Keratinocyte (primary cell): ENCODE measurements at regions not wholly inside any gene's neighbourhood (a gene's known extent, or its start where the extent isn't known, plus 50 kb on each side); places are given as distances from the start of the nearest gene placed in this dataset.

ENCODE experiments used
- DNase-seq: peaks from one replicate; pipeline ENCODE4 v3.0.0-alpha.2; 2011; ENCODE audit warnings: low read depth, missing footprints, low spot score
- FAIRE-seq: peaks from 2 replicates; lab custom pipeline; 2011; peaks lifted over from hg19 to GRCh38; lab: Jason Lieb, UNC
- H2AFZ ChIP-seq: 2 replicates; pipeline ENCODE4 v1.6.0; 2012; ENCODE audit warnings: low read length, control low read depth, inconsistent platforms; ENCODE audit not compliant: control insufficient read depth
- H3K27ac ChIP-seq: 2 replicates; pipeline ENCODE4 v1.5.1; 2011; ENCODE audit warnings: low read length; ENCODE audit not compliant: control insufficient read depth, insufficient read depth
- H3K27me3 ChIP-seq: 3 replicates; pipeline ENCODE4 v1.6.0; 2011; ENCODE audit warnings: low read length; ENCODE audit not compliant: control insufficient read depth, insufficient read depth; ENCODE audit errors: extremely low read depth
- H3K36me3 ChIP-seq, 2 experiments: 2 replicates in 1 of 2; 3 replicates in 1 of 2; pipeline ENCODE4 v1.5.1; 2011; ENCODE audit warnings: low read length in 2 of 2, mild to moderate bottlenecking in 1 of 2; ENCODE audit not compliant: control insufficient read depth in 2 of 2, insufficient read depth in 2 of 2; ENCODE audit errors: extremely low read depth in 1 of 2
- H3K4me1 ChIP-seq: 3 replicates; pipeline ENCODE4 v1.5.1; 2011; ENCODE audit warnings: low read length; ENCODE audit not compliant: control insufficient read depth, insufficient read depth; ENCODE audit errors: extremely low read depth
- H3K4me2 ChIP-seq: 3 replicates; pipeline ENCODE4 v1.6.0; 2011; ENCODE audit warnings: low read depth, low read length; ENCODE audit not compliant: control insufficient read depth, insufficient read depth; ENCODE audit errors: extremely low read depth
- H3K4me3 ChIP-seq, 3 experiments: fragments of 200-600 bp in 1 of 3; sonication (generic) in 1 of 3; 2 replicates in 2 of 3; 3 replicates in 1 of 3; pipeline ENCODE4 v1.5.1; 2011 to 2016; ENCODE audit warnings: low read length in 3 of 3, mild to moderate bottlenecking in 3 of 3, control low read depth in 2 of 3, inconsistent platforms in 1 of 3, low read depth in 1 of 3, mixed read lengths in 1 of 3, mixed run types in 1 of 3, moderate library complexity in 1 of 3; ENCODE audit not compliant: control insufficient read depth in 2 of 3, insufficient read depth in 2 of 3; ENCODE audit errors: extremely low read depth in 1 of 3
- H3K79me2 ChIP-seq: 2 replicates; pipeline ENCODE4 v1.6.0; 2012; ENCODE audit warnings: low read length; ENCODE audit not compliant: control insufficient read depth, insufficient read depth
- H3K9ac ChIP-seq: 3 replicates; pipeline ENCODE4 v1.6.0; 2011; ENCODE audit warnings: low read length; ENCODE audit not compliant: control insufficient read depth, insufficient read depth; ENCODE audit errors: extremely low read depth
- H3K9me1 ChIP-seq: 3 replicates; pipeline ENCODE4 v1.6.0; 2011; ENCODE audit warnings: low read length; ENCODE audit not compliant: control insufficient read depth, insufficient read depth; ENCODE audit errors: extremely low read depth
- H3K9me3 ChIP-seq: 2 replicates; pipeline ENCODE4 v1.5.1; 2012; ENCODE audit warnings: low read depth, low read length; ENCODE audit not compliant: control insufficient read depth
- H4K20me1 ChIP-seq: 3 replicates; pipeline ENCODE4 v1.6.0; 2011; ENCODE audit warnings: low read length; ENCODE audit not compliant: control insufficient read depth, insufficient read depth; ENCODE audit errors: extremely low read depth
- EZH2 ChIP-seq: IDR thresholded peaks from one replicate; pipeline ENCODE4 v1.6.1; 2012; ENCODE audit warnings: inconsistent platforms, mild to moderate bottlenecking, low read length, moderate library complexity
- dilution Hi-C: fragments of 300-500 bp; cut with MboI; formaldehyde crosslinking; loops from one replicate; pipeline ENCODE4 v1.7.0; 2020; ENCODE audit warnings: low sequenced_read_pairs; ENCODE audit not compliant: extremely low pct_ligation_motif_present
- TF ChIP-seq, protein P1 (sequence below), 3 experiments: IDR thresholded peaks in 1 of 3; conservative IDR thresholded peaks in 1 of 3; optimal IDR thresholded peaks in 1 of 3; 2 replicates in 2 of 3; 3 replicates in 1 of 3; pipeline versions ENCODE3 to v1.5.1; 2011; ENCODE audit warnings: low read length in 3 of 3, mild to moderate bottlenecking in 3 of 3, moderate library complexity in 2 of 3, control low read depth in 1 of 3, inconsistent platforms in 1 of 3; ENCODE audit not compliant: insufficient read depth in 2 of 3; ENCODE audit errors: extremely low read depth in 1 of 3

DNA sequence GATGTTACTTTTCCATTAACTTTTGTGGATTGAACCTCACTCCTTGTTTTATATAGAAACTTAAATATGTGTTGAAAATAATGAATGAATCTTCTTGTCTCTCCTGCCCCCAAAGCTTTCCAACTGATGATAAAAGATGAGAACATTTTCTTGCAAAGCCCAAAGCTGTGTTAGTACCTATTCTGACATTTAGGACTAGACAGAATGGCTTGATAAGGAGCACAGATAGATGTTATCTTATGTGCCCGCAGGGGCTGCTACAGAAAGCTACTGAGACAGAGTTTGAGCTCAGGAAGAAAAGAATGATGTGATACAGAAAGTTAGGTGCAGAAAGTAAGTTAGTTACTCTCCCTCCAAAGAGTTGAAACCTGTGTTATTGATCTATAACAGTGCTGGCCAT lies 109.4 kb upstream of the ATP11B start:
- FAIRE-seq (peak; percentile 41), DNase-seq (no peak)
- dilution Hi-C loops, result no loop called here
- no peak overlapping the region for H3K9ac ChIP-seq
- H3K27ac ChIP-seq, result peak overlapping the region; percentile 17
- TF ChIP-seq, protein P1, sequence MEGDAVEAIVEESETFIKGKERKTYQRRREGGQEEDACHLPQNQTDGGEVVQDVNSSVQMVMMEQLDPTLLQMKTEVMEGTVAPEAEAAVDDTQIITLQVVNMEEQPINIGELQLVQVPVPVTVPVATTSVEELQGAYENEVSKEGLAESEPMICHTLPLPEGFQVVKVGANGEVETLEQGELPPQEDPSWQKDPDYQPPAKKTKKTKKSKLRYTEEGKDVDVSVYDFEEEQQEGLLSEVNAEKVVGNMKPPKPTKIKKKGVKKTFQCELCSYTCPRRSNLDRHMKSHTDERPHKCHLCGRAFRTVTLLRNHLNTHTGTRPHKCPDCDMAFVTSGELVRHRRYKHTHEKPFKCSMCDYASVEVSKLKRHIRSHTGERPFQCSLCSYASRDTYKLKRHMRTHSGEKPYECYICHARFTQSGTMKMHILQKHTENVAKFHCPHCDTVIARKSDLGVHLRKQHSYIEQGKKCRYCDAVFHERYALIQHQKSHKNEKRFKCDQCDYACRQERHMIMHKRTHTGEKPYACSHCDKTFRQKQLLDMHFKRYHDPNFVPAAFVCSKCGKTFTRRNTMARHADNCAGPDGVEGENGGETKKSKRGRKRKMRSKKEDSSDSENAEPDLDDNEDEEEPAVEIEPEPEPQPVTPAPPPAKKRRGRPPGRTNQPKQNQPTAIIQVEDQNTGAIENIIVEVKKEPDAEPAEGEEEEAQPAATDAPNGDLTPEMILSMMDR (optimal IDR thresholded peaks at IDR 0.05 in 1 of 3, IDR thresholded peaks at IDR 0.05 in 1 of 3, conservative IDR thresholded peaks at IDR 0.05 in 1 of 3; ENCODE audit: extremely low read depth in 1 of 3, insufficient read depth in 2 of 3, low read length in 3 of 3), result no peak
- no peak for TF ChIP-seq EZH2
- no peak overlapping the region for H3K4me3 ChIP-seq
- no peaks in the 10 kb centered on the region for H3K9me3 ChIP-seq
- peaks cover 23% of the 10 kb centered on the region for H3K4me1 ChIP-seq
- peak overlapping the region; percentile 92 for H3K4me2 ChIP-seq
- H4K20me1 ChIP-seq, result no peaks in the 10 kb centered on the region
- no peaks in the 10 kb centered on the region for H3K79me2 ChIP-seq
- peak overlapping the region; percentile 10 for H2AFZ ChIP-seq
- no peaks in the 10 kb centered on the region for H3K27me3 ChIP-seq
- no peaks in the 10 kb centered on the region for H3K9me1 ChIP-seq
- no peaks in the 10 kb centered on the region for H3K36me3 ChIP-seq

DNA sequence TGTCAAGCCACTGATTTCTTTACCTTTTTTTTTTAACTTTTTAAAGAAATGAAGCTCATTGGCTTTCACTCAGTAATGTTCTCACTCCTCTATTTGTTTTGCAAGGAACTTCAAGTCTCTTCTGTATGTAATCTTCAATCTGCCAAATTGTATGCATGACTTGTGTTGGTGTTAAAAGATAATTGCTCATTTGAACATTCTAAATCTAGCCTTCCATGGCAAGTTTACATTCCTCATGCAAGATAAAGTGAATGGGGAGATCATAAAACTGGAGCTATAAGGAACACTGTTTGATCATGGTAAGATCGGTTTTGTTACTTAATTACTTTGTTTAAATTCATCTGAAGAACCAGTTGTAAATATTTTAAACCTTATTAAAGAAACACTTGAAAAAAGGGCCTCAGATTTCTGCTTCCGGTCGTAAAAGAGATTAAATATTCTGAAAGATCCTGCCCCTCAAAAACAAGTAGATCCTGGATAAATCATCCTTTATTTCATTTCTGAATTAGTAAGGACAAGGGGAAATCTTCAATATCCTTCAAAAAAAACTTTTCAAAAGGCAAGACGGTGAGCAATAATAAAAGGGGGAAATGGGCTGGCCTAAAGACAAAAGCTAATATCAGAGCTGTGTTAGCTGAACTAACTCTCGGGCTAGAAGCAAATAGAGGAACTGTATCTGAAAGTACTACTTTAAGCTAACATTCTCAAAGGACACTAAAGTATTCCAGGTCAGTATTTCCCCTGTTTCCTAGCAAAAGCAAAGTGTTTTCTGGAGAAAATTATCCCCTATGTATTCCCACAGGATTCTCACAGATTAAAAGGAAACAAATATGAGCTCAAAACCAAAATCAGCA lies 107.0 kb upstream of the ATP11B start:
- no peaks in the 10 kb centered on the region for H3K9me1 ChIP-seq
- DNase-seq, result no peak
- no peak overlapping the region for H2AFZ ChIP-seq
- no peaks in the 10 kb centered on the region for H3K36me3 ChIP-seq
- H3K9ac ChIP-seq, result no peak overlapping the region
- no peaks in the 10 kb centered on the region for H3K9me3 ChIP-seq
- no peaks in the 10 kb centered on the region for H3K27me3 ChIP-seq
- no peak for TF ChIP-seq EZH2
- TF ChIP-seq, protein P1 (optimal IDR thresholded peaks at IDR 0.05 in 1 of 3, IDR thresholded peaks at IDR 0.05 in 1 of 3, conservative IDR thresholded peaks at IDR 0.05 in 1 of 3; ENCODE audit: extremely low read depth in 1 of 3, insufficient read depth in 2 of 3, low read length in 3 of 3), result no peak
- no peak overlapping the region for H3K27ac ChIP-seq
- no peaks in the 10 kb centered on the region for H3K79me2 ChIP-seq
- no peak overlapping the region for H3K4me2 ChIP-seq
- peaks cover 34% of the 10 kb centered on the region for H3K4me1 ChIP-seq
- FAIRE-seq, result no peak
- no peak overlapping the region for H3K4me3 ChIP-seq
- no peaks in the 10 kb centered on the region for H4K20me1 ChIP-seq
- dilution Hi-C loops, result no loop called here
